NCI-H2081 treated with DMSO at 0.1 percent for 48 hours (cell line): ENCODE measurements at regions not wholly inside any gene's neighbourhood (a gene's known extent, or its start where the extent isn't known, plus 50 kb on each side); places are given as distances from the start of the nearest gene placed in this dataset.

Experiments used
- DNase-seq: peaks from one replicate; lab custom pipeline; 2025; lab: John Stamatoyannopoulos, UW

GRCh38 chrX:42519666-42520231 is 258.2 kb downstream of the PPP1R2C start:
- DNase-seq: no peak

- DNase-seq: no peak
Observed at GRCh38 chrX:42515939-42516338, 262.0 kb downstream of the PPP1R2C start.

GRCh38 chrX:42505016-42505415 is 272.9 kb downstream of the PPP1R2C start:
- no peak for DNase-seq

- DNase-seq: no peak
Observed at GRCh38 chrX:42499620-42500019, 278.3 kb downstream of the PPP1R2C start.

- no peak for DNase-seq
Observed at GRCh38 chrX:42497356-42497755, 280.6 kb downstream of the PPP1R2C start.

GRCh38 chrX:42496239-42496638 is 281.7 kb downstream of the PPP1R2C start:
- no peak for DNase-seq

GRCh38 chrX:42495139-42495538 is 282.8 kb downstream of the PPP1R2C start:
- peak; percentile 35 for DNase-seq

- DNase-seq: no peak
Observed at GRCh38 chrX:42491137-42491907, 286.6 kb downstream of the PPP1R2C start.

- DNase-seq: no peak
Observed at GRCh38 chrX:42490111-42490510, 287.9 kb downstream of the PPP1R2C start.

- DNase-seq: no peak
Observed at GRCh38 chrX:42485601-42486000, 292.4 kb downstream of the PPP1R2C start.

- DNase-seq: no peak
Observed at GRCh38 chrX:42484233-42484632, 293.7 kb downstream of the PPP1R2C start.

GRCh38 chrX:42477396-42477795 is 300.6 kb downstream of the PPP1R2C start:
- no peak for DNase-seq

GRCh38 chrX:42472727-42473126 is 305.2 kb downstream of the PPP1R2C start:
- DNase-seq: no peak

GRCh38 chrX:42466332-42467046 is 311.5 kb downstream of the PPP1R2C start:
- DNase-seq: no peak

- no peak for DNase-seq
Observed at GRCh38 chrX:42465821-42466220, 312.1 kb downstream of the PPP1R2C start.

GRCh38 chrX:42463706-42464490 is 314.1 kb downstream of the PPP1R2C start:
- DNase-seq: no peak

- no peak for DNase-seq
Observed at GRCh38 chrX:42462917-42463316, 315.0 kb downstream of the PPP1R2C start.

- no peak for DNase-seq
Observed at GRCh38 chrX:42460706-42461105, 317.3 kb downstream of the PPP1R2C start.

GRCh38 chrX:42459735-42460134 is 318.2 kb downstream of the PPP1R2C start:
- no peak for DNase-seq

GRCh38 chrX:42456176-42456700 is 321.7 kb downstream of the PPP1R2C start:
- DNase-seq: no peak

- no peak for DNase-seq
Observed at GRCh38 chrX:42450228-42450627, 327.7 kb downstream of the PPP1R2C start.

GRCh38 chrX:42443267-42443666 is 334.7 kb downstream of the PPP1R2C start:
- DNase-seq: no peak
